ENCODE measurements at regions not wholly inside any gene's neighbourhood (a gene's known extent, or its start where the extent isn't known, plus 50 kb on each side); places are given as distances from the start of the nearest gene placed in this dataset.

DNA sequence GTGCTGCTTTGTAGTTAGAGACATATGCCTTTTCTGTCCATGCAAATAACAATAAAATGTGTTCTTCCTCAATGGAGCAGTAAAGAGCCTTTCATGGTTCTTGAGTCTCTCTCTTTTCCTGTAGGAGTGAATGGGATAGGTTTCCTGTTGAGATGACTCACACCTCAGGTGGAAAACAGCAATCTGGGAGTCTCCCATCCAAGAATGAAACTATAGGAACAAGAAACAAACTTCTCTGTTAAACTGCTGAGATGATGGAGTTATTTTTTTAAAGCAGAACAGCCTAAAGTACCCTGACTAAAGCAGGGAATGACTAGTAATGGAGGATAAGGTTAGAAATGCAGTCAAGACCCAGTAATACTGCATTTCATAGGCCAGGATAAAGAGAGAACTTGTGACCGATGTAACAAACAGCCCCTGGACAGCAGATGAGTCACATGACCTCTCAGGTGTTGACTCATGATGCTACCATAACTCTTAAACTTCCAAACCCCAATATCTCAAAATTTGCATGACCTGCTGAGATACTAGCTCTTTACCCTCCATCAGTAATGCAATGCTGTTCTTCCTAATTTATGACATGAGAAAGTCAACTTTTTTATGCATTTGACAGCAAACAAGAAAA lies 548.9 kb downstream of the CBLN4 start:
- intact Hi-C loops (cut with DNase I, micrococcal nuclease): no loop called here

GRCh38 chr20:55449091-55449490 lies 556.2 kb downstream of the CBLN4 start:
- Histone ChIP-seq H3K4me3 (no peak overlapping the region), H3K36me3 (ENCODE audit: low read depth) (no peaks in the 10 kb centered on the region), H3K4me1 (ENCODE audit: low read depth) (no peaks in the 10 kb centered on the region), H3K9me3 (no peaks in the 10 kb centered on the region)
- no peak for DNase-seq
- TF ChIP-seq, protein P1, sequence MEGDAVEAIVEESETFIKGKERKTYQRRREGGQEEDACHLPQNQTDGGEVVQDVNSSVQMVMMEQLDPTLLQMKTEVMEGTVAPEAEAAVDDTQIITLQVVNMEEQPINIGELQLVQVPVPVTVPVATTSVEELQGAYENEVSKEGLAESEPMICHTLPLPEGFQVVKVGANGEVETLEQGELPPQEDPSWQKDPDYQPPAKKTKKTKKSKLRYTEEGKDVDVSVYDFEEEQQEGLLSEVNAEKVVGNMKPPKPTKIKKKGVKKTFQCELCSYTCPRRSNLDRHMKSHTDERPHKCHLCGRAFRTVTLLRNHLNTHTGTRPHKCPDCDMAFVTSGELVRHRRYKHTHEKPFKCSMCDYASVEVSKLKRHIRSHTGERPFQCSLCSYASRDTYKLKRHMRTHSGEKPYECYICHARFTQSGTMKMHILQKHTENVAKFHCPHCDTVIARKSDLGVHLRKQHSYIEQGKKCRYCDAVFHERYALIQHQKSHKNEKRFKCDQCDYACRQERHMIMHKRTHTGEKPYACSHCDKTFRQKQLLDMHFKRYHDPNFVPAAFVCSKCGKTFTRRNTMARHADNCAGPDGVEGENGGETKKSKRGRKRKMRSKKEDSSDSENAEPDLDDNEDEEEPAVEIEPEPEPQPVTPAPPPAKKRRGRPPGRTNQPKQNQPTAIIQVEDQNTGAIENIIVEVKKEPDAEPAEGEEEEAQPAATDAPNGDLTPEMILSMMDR (IDR thresholded peaks at IDR 0.05): no peak
- ATAC-seq: no peak
- intact Hi-C loops (cut with DNase I, micrococcal nuclease): no loop called here

More for the DNA sequence above, 548.9 kb downstream of the CBLN4 start:
- no peak overlapping the region for H3K4me3 ChIP-seq
- H3K36me3 ChIP-seq (ENCODE audit: low read depth): no peaks in the 10 kb centered on the region
- TF ChIP-seq, protein P1 (IDR thresholded peaks at IDR 0.05): no peak
- H3K4me1 ChIP-seq (ENCODE audit: low read depth): no peaks in the 10 kb centered on the region
- H3K9me3 ChIP-seq: no peaks in the 10 kb centered on the region
- ATAC-seq (peak; percentile 94), DNase-seq (no peak)

DNA sequence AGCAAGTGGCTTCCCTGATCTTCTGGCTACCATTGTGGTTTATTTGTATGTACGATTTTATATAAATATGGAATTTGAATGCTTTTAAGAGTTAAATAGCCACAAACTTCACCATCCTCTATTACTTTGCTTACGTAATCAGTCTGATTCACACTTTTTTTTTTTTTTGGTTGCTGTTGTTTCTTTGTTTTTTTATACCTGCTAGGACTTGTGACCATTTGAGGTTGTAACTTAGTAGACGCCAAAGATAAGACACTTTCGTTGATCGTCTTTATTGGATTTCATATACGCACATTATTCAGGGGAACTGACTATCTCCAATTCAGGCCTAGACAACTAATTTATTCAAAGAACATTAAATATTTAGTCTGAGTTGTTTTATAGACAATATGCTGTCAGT lies 559.0 kb downstream of the CBLN4 start:
- no peak for DNase-seq
- no peak overlapping the region for H3K4me3 ChIP-seq
- no peaks in the 10 kb centered on the region for H3K9me3 ChIP-seq
- no peak for ATAC-seq
- intact Hi-C loops (cut with DNase I, micrococcal nuclease): no loop called here
- no peaks in the 10 kb centered on the region for H3K36me3 ChIP-seq (ENCODE audit: low read depth)
- TF ChIP-seq, protein P1 (IDR thresholded peaks at IDR 0.05): no peak
- no peaks in the 10 kb centered on the region for H3K4me1 ChIP-seq (ENCODE audit: low read depth)

DNA sequence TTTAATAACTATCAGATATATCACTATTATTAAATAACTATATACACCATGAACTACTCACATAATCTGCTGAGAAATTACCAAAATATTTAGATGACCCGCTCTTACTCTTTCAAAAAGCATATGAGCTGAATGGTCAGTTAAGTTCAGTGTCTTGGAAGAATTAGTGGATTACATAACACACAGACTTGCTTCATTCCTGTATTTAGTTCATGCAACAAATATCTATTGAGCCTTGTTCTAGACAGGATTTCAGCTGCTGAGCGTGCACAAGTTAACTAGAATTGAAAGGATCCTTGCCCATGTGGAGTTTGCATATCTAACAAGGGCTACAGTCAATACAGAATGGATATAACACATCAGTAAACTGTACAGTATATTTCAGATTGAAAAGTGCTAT lies 566.2 kb downstream of the CBLN4 start:
- Histone ChIP-seq H3K4me3 (no peak overlapping the region), H3K36me3 (ENCODE audit: low read depth) (no peaks in the 10 kb centered on the region), H3K4me1 (ENCODE audit: low read depth) (no peaks in the 10 kb centered on the region), H3K9me3 (no peaks in the 10 kb centered on the region)
- no peak for ATAC-seq
- no peak for DNase-seq
- TF ChIP-seq, protein P1 (IDR thresholded peaks at IDR 0.05): no peak
- intact Hi-C loops (cut with DNase I, micrococcal nuclease): no loop called here

- Histone ChIP-seq H3K9me3 (no peaks in the 10 kb centered on the region), H3K4me3 (no peak overlapping the region), H3K36me3 (ENCODE audit: low read depth) (no peaks in the 10 kb centered on the region), H3K4me1 (ENCODE audit: low read depth) (no peaks in the 10 kb centered on the region)
- DNase-seq: no peak
- TF ChIP-seq, protein P1 (IDR thresholded peaks at IDR 0.05): no peak
- intact Hi-C loops (cut with DNase I, micrococcal nuclease): no loop called here
- no peak for ATAC-seq
Observed at GRCh38 chr20:55437798-55438415, 567.4 kb downstream of the CBLN4 start.

Measured in mucosa of descending colon (tissue), 3 donors.